UCSD-AML1 (cell line): ENCODE measurements at regions not wholly inside any gene's neighbourhood (a gene's known extent, or its start where the extent isn't known, plus 50 kb on each side); places are given as distances from the start of the nearest gene placed in this dataset.
A peak's percentile ranks its signal among the peaks of the same experiment; 100 is the strongest.

ENCODE experiments used
- DNase-seq: peaks from one replicate; lab custom pipeline; 2025; ENCODE audit not compliant: unreplicated experiment; lab: John Stamatoyannopoulos, UW

DNA sequence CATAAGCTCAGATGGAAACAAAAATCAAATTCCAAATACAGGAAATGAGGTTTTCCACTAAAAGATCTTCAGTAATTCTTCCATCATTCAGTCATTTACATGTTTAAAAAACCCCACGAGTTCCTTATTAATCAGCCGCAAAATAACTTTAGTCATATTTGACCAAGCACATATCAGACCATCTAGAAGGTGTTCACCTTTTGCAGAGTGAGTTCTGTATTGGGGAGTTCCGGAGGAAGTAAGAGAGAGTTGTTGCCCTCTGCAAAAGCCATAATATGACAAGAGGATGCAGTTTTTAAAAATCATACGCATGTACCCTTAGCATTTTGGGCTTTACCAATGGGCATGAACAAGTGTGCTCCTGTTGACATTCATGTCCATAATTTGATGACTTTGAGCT, 61.6 kb downstream of the CCR1 start:
- no peak for DNase-seq

DNA sequence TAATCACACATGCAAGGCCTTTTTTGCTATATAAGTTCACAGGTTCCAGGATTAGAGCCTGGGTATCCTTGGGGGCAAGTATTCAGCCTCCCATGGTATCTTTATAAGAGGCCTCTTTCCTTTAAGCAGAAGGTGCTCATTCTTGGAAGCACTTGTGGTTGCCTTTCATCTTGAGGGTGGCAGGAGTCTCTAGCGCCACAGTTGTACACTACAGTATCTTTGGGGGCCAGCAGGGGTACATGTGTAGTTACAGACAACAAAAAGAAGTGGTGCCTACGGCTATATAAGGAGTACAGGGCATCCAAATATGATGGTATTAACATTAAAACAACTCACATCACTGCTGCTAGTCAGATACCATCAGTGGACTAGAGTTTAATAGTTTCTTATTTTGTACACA, 62.1 kb downstream of the CCR1 start:
- no peak for DNase-seq

DNA sequence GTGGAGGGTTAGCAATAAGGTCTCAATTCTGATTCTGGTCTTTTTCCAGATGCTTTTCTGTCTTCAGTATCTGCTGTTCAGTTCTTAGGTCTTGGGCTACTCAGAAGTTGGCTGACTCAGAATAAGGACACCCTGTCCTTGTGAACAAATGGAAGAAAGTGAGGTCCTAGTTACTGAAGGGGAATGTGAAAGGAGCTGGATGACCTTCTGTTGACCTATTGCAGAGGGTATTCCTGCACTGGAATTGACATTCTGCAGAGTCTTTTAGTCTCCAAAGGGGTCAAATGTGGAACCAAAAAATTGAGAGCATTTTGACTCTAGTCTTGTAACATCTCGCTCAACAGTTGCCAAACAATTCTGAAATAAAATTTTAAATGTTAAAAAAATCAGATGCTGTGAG, 63.0 kb downstream of the CCR1 start:
- DNase-seq, result no peak

DNA sequence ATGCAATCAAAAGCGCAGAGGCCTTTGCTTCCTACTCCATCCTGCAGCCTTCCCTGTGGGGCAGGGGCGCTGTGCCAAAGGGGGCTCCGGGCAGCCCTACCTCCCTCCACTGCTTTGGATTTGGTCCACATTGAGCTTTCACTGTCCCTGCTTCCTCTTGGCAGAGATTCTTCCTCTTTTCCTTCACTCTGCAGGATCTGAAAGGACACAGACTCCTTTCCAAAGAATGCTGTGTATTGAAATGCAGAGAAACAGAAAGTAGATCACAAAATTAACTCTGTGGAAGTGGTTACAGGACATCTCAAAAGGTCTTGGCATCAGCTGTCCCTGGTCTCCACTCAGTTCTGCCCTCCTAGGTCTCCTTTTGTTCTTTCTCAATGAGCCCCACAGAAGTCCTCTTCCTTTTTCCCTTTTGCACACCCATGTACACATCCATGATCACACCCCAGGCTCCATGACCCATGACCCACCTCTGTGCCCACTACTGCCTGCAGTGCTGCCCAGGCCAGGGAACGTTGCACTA, 64.1 kb downstream of the CCR1 start:
- no peak for DNase-seq

DNA sequence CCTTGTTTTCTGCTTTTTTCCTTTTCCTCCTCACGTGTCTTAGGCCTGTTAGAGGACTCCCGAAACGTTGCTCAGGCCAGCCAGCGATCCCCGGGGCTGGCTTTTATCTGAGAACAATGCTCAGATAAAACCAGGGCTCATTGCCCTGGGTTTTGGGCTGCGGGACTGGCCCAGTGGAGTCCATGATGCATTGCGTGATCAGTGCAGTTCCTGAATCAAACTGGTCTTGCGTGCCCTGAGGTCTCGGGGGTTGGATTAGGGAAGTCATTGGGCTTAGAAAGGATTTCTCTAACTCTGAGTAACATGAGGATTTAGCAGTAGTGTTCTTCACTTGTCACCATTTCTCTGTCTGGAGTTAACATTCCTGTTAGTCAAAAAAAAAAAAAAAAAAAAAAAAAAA, 66.3 kb downstream of the CCR1 start:
- DNase-seq, result no peak

DNA sequence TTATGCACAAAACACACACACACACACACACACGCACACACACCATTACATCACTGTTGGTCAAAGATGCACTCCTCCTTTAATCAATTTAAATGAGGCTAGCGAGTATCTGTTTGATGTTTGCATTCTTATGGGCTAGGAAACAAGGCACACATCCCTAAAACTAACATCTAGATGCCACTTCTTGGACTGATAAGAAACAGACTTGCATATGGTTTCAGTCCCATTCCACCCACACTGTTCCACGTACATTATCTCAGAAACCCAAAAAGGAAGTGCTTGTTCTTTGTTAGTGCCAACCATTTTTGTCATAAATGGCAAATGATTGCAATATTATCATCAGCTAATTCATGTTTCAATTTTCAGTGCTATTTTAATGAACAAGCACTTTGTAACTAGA, 69.5 kb downstream of the CCR1 start:
- DNase-seq, result no peak

DNA sequence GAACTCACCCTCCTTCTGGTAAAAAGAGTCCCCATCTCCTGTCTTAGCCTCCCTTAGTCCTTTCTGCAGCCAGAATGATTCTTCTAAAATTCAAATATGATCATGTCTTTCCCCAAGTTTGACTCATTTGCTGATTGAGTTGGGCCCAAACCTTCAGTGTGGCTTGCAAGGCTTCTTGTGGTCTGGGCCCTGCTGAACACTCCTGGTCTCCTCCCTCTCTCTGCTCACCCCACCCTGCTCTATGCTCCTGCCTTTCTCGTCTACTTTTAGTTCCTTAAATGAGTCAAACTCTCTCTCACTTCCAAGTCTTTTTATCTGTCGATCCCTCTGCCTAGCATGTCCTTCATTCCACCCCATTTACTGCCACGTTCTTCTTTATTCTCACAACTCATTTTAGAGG, 72.6 kb downstream of the CCR1 start:
- DNase-seq, result peak; percentile 34

DNA sequence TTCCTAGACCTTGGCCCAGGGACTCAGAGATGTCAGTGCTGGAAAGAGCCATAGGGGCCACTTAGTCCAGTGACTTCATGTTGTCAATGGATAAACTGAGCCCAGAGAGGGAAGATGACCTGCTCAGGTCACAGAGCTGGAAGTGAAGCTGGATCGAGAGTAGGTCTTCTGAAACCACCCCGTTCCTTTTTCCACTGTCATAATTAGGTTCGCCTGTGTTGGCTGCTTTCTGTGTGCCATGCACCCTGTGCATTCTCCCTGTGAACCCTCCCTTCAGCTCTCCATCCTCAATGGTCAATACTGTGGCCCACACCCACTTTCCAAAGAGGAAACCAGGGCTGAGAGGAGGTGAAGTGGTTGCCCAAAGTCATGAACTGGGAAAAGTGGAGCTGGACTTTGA, 74.8 kb downstream of the CCR1 start:
- DNase-seq, result no peak

DNA sequence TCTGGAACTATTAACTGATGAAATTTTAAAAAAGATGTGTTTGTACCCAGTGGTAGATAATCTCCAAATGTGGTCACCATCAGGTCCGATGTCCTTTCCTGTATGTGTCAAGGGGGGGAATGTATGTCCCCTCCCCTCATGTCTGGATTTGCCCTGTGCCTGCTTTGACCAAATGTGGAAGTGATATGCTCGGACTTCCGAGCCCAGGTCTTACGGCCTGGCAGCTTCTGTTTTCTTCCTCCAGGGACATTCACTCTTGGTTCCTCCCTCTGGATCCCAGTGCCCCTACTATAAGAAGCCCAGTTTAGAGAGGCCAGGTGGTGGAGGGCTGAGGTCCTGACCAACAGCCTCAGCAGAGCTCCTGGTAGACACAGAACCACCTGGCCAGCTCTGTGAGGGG, 75.5 kb downstream of the CCR1 start:
- DNase-seq, result no peak

DNA sequence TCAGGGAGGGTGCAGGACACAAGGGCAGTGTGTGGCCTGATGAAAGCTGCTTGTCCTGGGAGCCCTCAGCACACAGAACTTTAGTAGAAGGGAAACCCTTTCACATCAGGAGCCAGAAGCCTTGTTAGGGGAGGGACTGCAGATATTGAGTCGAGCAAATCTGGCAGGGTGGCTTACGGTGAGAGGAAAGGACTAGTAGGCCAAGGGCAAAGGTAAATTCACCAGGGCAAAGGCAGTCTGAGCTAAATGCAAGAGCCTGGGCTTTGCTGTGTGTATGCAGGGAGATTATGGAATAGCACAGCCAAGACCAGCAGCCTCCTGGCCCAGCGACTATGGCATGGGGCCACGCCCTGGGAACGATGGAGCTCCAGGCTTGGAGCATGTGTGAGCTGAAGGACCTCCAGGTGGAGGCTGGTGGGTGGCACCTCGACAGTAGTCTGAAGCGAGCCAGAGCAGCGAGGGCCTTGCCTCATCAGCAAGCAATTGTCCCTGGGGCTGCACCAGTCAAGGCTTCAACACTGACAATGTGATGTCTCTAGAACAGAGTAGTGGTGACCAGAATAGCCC, 76.1 kb downstream of the CCR1 start:
- DNase-seq, result no peak

DNA sequence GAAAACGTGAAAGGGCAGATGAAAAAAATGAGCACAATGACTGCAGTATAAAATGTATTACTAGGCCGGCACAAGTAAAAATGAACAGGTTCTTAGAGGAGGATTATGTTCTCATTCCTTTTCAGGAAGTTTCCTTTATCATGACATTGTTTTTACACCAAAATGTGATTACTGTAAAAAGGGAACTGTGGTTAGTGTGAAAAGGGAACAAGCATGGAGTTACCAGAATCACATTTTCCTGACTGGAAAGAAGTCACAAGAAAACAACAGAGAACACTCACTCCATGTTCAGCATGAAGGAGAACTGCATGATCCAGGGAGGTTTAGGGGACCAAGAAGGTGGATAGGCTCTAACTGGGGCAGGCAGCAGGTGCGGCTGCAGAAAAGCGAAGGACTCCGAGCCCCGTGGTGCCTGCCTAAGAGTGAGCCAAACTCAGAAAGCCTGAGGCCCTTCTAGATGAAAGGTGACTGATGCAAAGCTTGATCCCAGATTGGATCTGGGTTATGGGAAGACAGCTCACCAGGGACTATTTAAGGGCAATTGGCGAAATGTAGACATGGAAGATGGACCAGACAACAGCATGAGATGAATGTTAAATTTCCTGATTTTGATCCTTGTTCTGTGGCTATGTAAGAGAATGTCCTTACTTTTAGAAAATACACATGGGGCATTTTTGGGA, 77.3 kb downstream of the CCR1 start:
- no peak for DNase-seq

DNA sequence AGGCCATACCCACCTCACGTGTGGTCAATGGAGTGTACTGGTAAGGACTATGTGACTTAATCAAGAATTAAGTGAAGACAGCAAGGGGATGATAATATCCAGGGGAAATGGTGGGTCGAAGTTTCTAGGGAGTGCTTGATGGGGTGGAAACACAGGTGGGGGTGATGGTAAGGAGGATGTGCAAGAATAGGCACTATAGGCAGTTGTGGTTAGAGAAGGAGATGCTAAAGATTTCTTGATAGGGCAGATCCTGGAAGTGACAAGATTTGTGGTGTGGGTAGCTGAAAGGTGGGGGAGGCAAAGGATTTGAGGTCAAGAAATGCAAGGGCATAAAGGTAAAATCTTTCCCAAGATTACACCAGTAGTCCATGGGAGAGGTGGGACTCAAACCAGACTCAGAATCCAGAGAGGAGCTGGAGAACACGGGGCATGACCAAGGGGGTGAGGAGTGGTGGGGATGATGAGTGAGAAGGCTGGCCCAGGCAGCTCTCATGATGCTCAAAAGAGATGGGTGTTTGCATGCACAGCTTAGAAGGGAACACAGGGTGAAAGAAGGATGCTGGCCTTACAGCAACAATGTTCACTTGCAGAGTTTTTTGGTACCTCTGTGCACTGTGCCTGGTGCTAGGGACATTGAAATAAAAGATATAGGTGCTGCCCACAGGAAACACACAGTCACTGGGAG, 78.4 kb downstream of the CCR1 start:
- DNase-seq, result no peak

DNA sequence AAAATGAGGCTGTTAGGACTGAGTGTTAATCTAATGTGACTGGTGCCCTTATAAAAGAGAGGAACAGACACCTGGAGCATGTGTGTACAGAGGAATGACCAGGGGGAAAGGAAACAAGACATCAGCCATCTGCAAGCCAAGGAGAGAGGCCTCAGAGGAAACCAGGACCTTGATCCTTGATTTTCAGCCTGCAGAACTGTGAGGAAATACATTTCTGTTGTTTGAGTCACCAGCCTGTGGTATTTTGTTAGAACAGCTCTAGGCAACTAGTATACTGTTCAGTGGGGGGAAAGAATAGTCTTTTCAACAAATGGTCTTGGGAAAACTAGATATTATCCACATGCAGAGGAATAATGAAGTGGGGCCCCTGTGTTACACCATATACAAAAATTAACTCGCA, 80.6 kb downstream of the CCR1 start:
- no peak for DNase-seq

DNA sequence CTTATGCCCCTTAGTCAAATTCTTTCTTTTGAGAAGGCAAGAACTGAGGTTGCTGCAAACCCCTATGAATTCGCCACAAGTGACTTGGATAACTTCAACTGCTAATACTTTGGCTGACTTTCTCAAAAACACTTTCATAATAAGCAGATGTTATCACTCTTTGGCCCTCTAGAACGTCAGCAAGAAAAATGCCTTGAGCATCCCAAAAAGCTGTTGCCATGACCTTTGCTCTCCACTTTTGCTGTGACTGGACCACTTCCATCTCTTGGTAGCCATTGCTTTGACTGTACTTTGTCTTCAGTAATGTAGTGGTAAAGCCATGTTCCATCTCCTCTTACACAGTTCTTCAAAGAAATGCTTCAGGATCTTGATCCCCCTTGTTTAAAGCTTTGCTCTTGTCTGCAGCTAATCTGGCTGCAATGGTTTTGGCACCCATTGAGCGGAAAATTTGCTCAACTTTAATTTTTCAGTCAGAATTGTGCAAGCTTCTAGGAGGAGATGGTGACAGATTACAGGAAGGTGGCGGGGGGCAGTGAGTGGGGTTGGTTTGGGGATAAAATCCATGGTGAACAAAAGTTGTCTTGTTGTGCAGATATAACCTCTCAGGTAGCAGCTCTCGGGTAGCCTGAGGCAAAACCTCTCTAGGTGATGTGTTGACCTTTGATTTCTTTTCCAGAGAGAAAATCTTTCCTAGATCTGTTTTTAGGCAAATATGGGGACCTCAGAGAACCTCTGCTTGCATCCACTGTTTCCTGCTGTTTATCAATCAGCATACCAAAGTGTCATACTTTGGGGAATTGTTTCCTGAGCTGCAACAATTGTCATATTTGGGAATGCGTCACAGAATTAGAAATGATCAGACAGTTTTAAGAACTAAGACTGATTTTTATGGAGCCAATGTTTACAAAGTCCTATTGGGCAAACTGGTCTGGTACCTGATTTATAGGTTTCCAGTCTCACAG, 83.6 kb downstream of the CCR1 start:
- no peak for DNase-seq

DNA sequence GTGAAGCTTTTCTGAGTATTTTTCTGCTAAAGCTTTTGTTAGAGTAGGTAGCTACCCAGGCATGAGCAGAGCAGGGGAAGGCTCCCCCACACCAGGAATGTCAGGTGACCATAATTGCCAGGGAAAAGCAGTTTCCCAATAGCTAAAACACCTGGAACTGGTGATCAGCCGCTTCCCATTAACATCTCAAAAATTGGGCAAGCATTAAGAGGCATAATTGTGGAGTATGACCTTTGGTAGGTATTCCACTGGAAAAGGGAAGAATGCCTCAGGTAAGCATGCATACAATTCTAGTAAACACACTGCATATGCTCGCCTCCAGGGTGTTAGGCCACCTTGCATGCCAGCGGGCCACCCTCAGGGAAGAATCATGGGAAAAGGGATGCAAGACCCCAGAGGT, 84.5 kb downstream of the CCR1 start:
- no peak for DNase-seq

DNA sequence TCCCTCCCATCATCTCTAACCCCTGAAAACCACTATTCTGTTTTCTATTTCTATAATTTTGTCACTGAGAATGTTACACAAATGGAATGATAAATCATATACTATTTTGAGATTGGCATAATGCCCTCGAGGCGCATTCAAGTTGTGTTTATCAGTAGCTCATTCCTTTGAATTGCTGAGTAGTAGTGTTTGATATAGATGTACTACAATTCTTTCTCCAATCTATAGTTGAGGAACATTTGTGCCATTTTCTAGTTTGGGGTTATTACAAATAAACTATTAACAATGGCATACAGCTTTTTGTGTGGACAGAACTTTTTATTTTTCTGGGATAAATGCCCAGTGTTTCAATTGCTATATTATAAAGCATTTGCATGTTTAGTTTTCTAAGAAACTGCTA, 86.0 kb downstream of the CCR1 start:
- DNase-seq, result no peak

DNA sequence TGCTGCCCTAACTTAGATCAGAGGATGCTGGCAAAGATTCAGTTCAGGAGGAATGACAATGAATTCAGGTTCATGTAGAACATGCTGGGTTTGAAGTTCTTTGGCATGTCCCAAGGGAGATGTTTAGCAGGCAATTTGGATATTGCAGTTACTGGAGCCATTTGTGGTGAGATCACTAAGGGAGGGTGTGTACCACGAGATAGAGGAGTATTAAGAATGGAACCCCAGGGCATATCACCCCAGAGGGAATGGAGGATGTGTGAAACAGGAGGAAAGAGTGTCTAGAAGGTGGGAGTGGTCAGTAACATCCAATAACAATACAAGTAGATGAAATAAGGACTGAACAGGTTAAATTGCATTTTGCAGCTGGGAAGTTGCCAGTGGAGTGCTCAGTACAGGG, 87.1 kb downstream of the CCR1 start:
- DNase-seq, result no peak

DNA sequence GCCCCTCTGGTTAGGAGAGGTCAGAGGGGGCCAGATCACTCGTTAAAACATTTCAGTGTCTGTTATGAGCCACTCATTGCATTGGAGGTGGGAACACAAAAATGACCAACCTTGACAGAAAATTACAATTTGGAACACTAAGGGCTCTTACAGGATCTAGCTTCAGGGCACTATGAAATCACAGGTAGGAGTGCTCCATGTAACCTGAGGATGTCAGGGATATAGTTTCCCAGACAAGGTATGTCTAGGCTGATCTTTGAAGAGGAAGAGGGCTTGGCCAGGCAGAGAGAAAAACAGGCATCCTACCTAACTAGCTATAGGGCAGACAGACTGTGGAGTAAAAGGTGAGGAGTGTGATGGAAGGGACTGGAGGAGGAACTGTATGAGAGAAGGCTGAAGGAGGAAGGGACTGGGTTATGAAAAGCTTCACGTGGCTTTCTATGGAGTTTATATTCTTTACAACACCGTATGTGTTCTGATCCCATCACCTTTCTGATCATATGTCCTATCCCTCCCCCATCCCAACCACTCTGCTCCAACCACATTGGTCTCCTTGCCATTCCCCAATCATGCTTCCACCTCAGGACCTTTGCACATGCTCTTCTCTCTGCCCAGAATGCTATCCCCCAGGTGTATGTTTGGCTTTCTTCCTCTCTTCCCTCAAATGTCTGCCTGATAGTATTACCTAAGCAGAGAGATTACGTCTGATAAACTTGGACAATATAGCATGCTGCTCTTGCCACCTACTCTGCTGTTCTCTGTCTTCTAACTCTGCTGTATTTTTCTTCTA, 88.2 kb downstream of the CCR1 start:
- no peak for DNase-seq

DNA sequence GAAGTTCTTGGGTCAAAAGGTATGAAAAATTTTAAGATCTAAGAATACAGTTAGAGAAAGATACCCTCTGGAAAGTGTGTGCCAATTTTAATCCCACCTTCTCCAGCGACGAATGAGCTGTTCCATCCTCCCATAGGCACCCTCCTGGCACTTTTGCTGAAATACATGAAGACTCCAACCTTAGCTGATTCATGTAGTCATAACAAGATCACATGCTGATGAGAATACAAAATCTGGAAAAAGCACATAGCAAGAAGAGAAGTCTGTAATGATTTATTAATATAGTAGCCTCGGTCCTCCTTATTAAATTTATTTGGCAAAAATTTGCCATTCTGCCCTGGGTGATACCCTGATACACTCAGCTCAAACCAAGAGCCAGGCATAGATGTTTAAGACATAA, 88.9 kb downstream of the CCR1 start:
- DNase-seq, result no peak

DNA sequence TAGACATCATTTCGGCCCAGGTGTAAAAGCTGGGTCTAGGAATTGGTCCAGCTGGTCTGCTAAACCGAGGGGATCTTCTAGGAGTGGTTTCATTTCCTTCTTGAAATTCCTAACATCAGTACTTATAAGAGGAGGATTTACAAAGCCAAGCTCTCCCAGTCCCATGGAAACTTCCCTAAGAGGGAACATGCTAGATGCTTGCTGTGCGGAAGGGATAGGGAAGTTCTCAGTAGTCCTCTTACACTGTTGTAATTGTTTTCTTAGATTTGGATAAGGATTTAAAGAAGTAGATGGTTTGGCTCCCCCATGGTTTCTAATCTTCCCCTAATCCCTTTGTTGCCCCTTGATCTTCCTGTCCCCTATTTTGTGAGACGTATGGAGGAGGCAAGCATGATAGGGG, 89.7 kb upstream of the XCR1 start:
- no peak for DNase-seq
